Ascending aorta (tissue), 2 donors: ENCODE measurements at regions not wholly inside any gene's neighbourhood (a gene's known extent, or its start where the extent isn't known, plus 50 kb on each side); places are given as distances from the start of the nearest gene placed in this dataset.

Source experiments
- DNase-seq, 2 donors: peaks; one replicate each; pipeline ENCODE4 v3.0.0-alpha.2; 2019; ENCODE audit warnings: low spot score in 2 of 2
- H3K27ac ChIP-seq, 2 donors: fragments of 200-600 bp; sonication (generic); one replicate each; pipeline ENCODE4 v1.5.1; 2016 to 2017; ENCODE audit warnings: mild to moderate bottlenecking in 1 of 2
- H3K27me3 ChIP-seq: fragments of 200-600 bp; sonication (generic); one replicate; pipeline ENCODE4 v1.5.1; 2017
- H3K36me3 ChIP-seq, 2 donors: fragments of 200-600 bp; sonication (generic); one replicate each; pipeline ENCODE4 v1.5.1; 2016
- H3K4me1 ChIP-seq, 2 donors: fragments of 200-600 bp; sonication (generic); one replicate each; pipeline ENCODE4 v1.5.1; 2016 to 2017; ENCODE audit warnings: mild to moderate bottlenecking in 1 of 2
- H3K4me3 ChIP-seq, 2 donors: fragments of 200-600 bp; sonication (generic); one replicate each; pipeline ENCODE4 v1.5.1; 2016 to 2017; ENCODE audit warnings: mild to moderate bottlenecking in 1 of 2
- H3K9me3 ChIP-seq, 2 donors: fragments of 200-600 bp; sonication (generic); one replicate each; pipeline ENCODE4 v1.5.1; 2016
- intact Hi-C: fragments of 100-400 bp; cut with DNase I; formaldehyde crosslinking; loops from one replicate; pipeline ENCODE4 v1.15.1; 2023
- TF ChIP-seq, protein P1 (sequence below), 3 experiments: fragments of 200-600 bp in 2 of 3; fragments of 450-650 bp in 1 of 3; sonication (generic) in 2 of 3; IDR thresholded peaks; one replicate each; pipeline ENCODE4 v1.5.1; 2016 to 2019; ENCODE audit warnings: antibody characterized with exemption in 3 of 3, mild to moderate bottlenecking in 1 of 3, moderate library complexity in 1 of 3

DNA sequence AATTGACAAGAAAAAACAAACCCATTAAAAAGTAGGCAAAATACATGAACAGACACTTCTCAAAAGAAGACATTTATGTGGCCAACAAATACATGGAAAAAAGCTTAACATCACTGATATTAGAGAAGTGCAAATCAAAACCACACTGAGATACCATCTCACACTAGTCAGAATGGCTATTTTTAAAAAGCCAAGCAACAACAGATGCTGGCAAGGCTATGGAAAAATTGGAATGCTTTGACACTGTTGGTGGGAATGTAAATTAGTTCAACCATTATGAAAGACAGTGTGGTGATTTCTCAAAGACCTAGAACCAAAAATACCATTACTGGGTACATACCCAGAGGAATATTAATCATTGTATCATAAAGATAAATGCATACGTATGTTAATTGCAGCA, 641.1 kb upstream of the B3GALT2 start:
- Histone ChIP-seq H3K9me3 (peaks cover 0 to 9% of the 10 kb centered on the region in 2 donors), H3K4me3 (no peak overlapping the region), H3K36me3 (no peaks in the 10 kb centered on the region), H3K4me1 (no peaks in the 10 kb centered on the region), H3K27me3 (no peaks in the 10 kb centered on the region), H3K27ac (no peak overlapping the region)
- no peak for DNase-seq
- intact Hi-C loops = no loop called here
- TF ChIP-seq, protein P1, sequence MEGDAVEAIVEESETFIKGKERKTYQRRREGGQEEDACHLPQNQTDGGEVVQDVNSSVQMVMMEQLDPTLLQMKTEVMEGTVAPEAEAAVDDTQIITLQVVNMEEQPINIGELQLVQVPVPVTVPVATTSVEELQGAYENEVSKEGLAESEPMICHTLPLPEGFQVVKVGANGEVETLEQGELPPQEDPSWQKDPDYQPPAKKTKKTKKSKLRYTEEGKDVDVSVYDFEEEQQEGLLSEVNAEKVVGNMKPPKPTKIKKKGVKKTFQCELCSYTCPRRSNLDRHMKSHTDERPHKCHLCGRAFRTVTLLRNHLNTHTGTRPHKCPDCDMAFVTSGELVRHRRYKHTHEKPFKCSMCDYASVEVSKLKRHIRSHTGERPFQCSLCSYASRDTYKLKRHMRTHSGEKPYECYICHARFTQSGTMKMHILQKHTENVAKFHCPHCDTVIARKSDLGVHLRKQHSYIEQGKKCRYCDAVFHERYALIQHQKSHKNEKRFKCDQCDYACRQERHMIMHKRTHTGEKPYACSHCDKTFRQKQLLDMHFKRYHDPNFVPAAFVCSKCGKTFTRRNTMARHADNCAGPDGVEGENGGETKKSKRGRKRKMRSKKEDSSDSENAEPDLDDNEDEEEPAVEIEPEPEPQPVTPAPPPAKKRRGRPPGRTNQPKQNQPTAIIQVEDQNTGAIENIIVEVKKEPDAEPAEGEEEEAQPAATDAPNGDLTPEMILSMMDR (IDR thresholded peaks at IDR 0.05) = no peak

DNA sequence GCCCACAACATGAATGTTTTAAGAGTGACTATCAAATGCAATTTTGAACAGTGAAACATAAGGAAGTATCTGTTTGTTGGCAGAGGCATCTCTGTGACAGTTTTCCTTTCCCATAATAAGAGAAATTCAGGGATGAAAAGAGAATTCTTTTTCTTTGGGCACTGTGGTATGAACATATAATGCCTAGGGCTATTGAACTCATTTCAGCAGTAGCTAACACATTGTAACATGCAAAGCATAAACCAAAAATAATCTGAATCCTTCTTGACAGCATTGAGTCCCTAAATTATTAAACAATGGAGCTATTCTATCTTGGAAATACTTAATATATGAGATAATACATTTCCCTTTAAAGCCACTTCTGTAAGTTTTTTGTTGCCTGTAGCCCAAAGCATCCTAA, 633.0 kb upstream of the B3GALT2 start:
- H3K27ac ChIP-seq = no peak overlapping the region
- H3K4me1 ChIP-seq = no peaks in the 10 kb centered on the region
- TF ChIP-seq, protein P1 (IDR thresholded peaks at IDR 0.05) = no peak
- no peaks in the 10 kb centered on the region for H3K27me3 ChIP-seq
- H3K9me3 ChIP-seq = no peaks in the 10 kb centered on the region
- H3K4me3 ChIP-seq = no peak overlapping the region
- intact Hi-C loops = no loop called here
- no peak for DNase-seq
- H3K36me3 ChIP-seq = no peaks in the 10 kb centered on the region

DNA sequence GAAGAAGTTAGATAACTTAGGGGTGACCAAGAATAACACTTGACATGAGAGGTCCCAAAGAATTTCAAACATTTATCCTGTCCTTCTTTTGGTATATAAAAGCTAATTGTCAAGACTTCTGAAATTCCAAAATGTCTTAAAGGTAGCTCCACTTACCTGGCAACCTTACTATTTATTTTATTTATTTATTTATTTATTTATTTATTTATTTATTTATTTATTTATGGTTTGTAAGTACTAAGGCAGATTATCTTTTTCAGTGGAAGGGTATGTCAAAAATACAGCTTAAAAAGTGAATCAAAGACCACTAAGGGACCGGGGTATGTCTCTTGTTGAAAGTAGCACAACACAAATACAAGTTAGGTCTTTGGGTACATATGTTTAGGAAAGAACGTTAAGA, 620.8 kb upstream of the B3GALT2 start:
- DNase-seq = no peak
- H3K4me3 ChIP-seq = no peak overlapping the region
- no peaks in the 10 kb centered on the region for H3K4me1 ChIP-seq
- H3K27ac ChIP-seq = no peak overlapping the region
- H3K27me3 ChIP-seq = no peaks in the 10 kb centered on the region
- no peaks in the 10 kb centered on the region for H3K36me3 ChIP-seq
- TF ChIP-seq, protein P1 (IDR thresholded peaks at IDR 0.05) = no peak
- intact Hi-C loops = no loop called here
- H3K9me3 ChIP-seq = no peaks in the 10 kb centered on the region

DNA sequence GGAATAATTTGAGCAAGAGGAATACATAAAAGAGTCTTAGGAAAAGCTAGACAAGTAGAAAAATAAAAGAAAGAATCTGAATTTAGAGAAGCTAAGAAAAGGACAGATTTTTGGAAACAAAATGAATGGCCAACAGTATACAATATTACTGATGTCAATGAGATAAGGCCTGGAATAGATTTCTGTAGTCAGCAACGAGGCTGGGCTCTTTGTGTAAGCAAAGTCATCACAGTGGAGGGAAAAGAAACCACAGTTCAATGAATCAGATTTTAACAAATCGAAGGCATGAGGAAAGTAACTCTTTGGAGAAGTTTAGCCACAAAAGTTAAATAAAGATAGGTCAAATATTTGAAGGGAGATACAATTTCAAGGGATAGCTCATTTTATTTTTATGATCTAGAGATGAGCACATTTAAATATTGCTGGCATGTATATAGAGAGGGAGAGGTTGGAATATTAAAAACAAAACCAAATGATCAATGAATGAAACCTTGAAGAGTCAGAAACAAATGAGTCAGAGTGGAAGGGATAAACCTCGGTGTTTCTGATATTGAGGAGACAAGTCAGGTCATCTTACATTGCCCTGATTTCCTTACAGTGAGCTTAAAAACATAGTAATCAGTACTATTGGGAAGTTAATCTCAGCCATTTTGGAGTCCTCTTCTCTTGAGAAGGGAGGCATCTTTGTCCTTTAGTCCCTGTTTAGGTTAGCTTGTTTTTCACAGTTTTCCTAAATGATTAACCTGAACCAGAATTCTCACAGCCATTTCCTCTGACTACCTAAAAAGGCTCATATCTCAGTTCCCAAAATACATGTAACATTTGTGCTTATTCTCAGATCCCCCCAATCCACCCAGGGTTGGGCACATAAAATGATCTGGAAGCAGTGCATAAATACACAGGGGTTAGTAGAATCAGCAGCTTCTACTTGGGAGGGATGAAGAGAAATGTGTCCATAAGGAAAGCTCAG, 620.0 kb upstream of the B3GALT2 start:
- TF ChIP-seq, protein P1 (IDR thresholded peaks at IDR 0.05) = no peak
- DNase-seq = no peak
- Histone ChIP-seq H3K27ac (no peak overlapping the region), H3K4me3 (no peak overlapping the region), H3K27me3 (no peaks in the 10 kb centered on the region), H3K36me3 (no peaks in the 10 kb centered on the region), H3K4me1 (no peaks in the 10 kb centered on the region), H3K9me3 (no peaks in the 10 kb centered on the region)
- intact Hi-C loops = no loop called here

DNA sequence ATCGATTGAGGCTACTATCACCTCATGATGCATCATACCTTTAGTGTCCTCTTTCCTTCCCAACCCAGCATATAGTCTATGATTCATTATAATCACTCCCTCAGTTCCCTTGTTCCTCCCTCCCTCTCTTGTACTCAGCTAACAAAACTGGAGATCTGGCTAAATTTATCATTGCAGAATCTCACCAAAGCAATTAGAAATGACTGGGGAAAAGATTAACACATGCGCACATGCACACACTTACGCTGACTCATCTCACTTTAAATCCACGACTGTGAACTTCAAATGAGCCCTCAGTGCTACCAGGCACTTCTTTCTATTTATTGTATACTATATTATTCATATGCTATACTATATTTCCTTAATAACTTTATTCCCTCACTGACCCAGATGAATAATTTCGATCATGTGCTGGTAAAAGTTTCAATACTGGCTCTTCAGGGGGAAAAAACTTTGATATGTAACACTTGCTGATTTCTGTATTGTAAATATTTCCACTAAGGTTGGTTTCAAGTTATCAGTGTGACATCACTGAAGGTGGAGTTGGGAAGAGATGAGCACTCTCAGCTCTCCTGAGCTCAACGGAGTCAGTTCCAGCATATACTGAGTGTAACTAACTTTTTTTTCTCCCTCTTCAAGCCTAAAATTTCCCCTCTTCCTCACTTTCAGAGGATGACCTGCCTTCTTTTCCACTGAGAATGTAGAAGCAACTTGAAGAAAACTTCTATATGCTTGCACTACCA, 613.7 kb upstream of the B3GALT2 start:
- H3K36me3 ChIP-seq = no peaks in the 10 kb centered on the region
- H3K4me3 ChIP-seq = no peak overlapping the region
- no peaks in the 10 kb centered on the region for H3K27me3 ChIP-seq
- TF ChIP-seq, protein P1 (IDR thresholded peaks at IDR 0.05) = no peak
- H3K27ac ChIP-seq = no peak overlapping the region
- no peak for DNase-seq
- no peaks in the 10 kb centered on the region for H3K4me1 ChIP-seq
- no peaks in the 10 kb centered on the region for H3K9me3 ChIP-seq
- intact Hi-C loops = no loop called here
